ENCODE measurements at regions not wholly inside any gene's neighbourhood (a gene's known extent, or its start where the extent isn't known, plus 50 kb on each side); places are given as distances from the start of the nearest gene placed in this dataset.
A peak's percentile ranks its signal among the peaks of the same experiment; 100 is the strongest.
"Not testable (repeated sequence)": the region's sequence is repeated elsewhere in the genome, so short reads cannot be mapped to it uniquely, and the experiment has no call there.

- no peak for TF ChIP-seq CTCF (IDR thresholded peaks at IDR 0.05)
- Mint-ChIP-seq H3K4me3 (ENCODE audit: unreplicated experiment) (no peak overlapping the region), H3K36me3 (ENCODE audit: unreplicated experiment) (no peaks in the 10 kb centered on the region)
Measured at GRCh38 chr3:3984053-3984452, 184.8 kb downstream of the LRRN1 start.

GRCh38 chr3:3991598-3991997 lies 192.4 kb downstream of the LRRN1 start:
- Mint-ChIP-seq H3K27ac (ENCODE audit: unreplicated experiment) (no peak overlapping the region), H3K9me3 (ENCODE audit: unreplicated experiment) (peaks cover 16% of the 10 kb centered on the region), H3K4me1 (ENCODE audit: unreplicated experiment) (no peaks in the 10 kb centered on the region), H3K4me3 (ENCODE audit: unreplicated experiment) (no peak overlapping the region), H3K27me3 (ENCODE audit: unreplicated experiment) (no peaks in the 10 kb centered on the region), H3K36me3 (ENCODE audit: unreplicated experiment) (no peaks in the 10 kb centered on the region)
- TF ChIP-seq CTCF (IDR thresholded peaks at IDR 0.05): no peak
- no peak for DNase-seq (ENCODE audit: extremely low spot score, unreplicated experiment)

More at GRCh38 chr3:3984053-3984452, 184.8 kb downstream of the LRRN1 start:
- H3K27me3 Mint-ChIP-seq (ENCODE audit: unreplicated experiment): no peaks in the 10 kb centered on the region
- H3K4me1 Mint-ChIP-seq (ENCODE audit: unreplicated experiment): no peaks in the 10 kb centered on the region
- H3K9me3 Mint-ChIP-seq (ENCODE audit: unreplicated experiment): peaks cover 5% of the 10 kb centered on the region
- no peak overlapping the region for H3K27ac Mint-ChIP-seq (ENCODE audit: unreplicated experiment)
- no peak for DNase-seq (ENCODE audit: extremely low spot score, unreplicated experiment)

GRCh38 chr3:3992312-3992874 lies 193.2 kb downstream of the LRRN1 start:
- no peaks in the 10 kb centered on the region for H3K4me1 Mint-ChIP-seq (ENCODE audit: unreplicated experiment)
- no peaks in the 10 kb centered on the region for H3K36me3 Mint-ChIP-seq (ENCODE audit: unreplicated experiment)
- H3K27me3 Mint-ChIP-seq (ENCODE audit: unreplicated experiment): no peaks in the 10 kb centered on the region
- H3K4me3 Mint-ChIP-seq (ENCODE audit: unreplicated experiment): no peak overlapping the region
- peaks cover 22% of the 10 kb centered on the region for H3K9me3 Mint-ChIP-seq (ENCODE audit: unreplicated experiment)
- TF ChIP-seq CTCF (IDR thresholded peaks at IDR 0.05): no peak
- no peak for DNase-seq (ENCODE audit: extremely low spot score, unreplicated experiment)
- no peak overlapping the region for H3K27ac Mint-ChIP-seq (ENCODE audit: unreplicated experiment)

GRCh38 chr3:3998140-3998922 lies 199.1 kb downstream of the LRRN1 start:
- Mint-ChIP-seq H3K27me3 (ENCODE audit: unreplicated experiment) (no peaks in the 10 kb centered on the region), H3K27ac (ENCODE audit: unreplicated experiment) (no peak overlapping the region), H3K4me3 (ENCODE audit: unreplicated experiment) (no peak overlapping the region), H3K4me1 (ENCODE audit: unreplicated experiment) (no peaks in the 10 kb centered on the region), H3K9me3 (ENCODE audit: unreplicated experiment) (peaks cover 22% of the 10 kb centered on the region), H3K36me3 (ENCODE audit: unreplicated experiment) (no peaks in the 10 kb centered on the region)
- DNase-seq (ENCODE audit: extremely low spot score, unreplicated experiment): no peak
- TF ChIP-seq CTCF (IDR thresholded peaks at IDR 0.05): peak; percentile 58

GRCh38 chr3:3999340-3999739 lies 200.1 kb downstream of the LRRN1 start:
- not testable (repeated sequence) for H3K27ac Mint-ChIP-seq (ENCODE audit: unreplicated experiment); H3K4me3 Mint-ChIP-seq (ENCODE audit: unreplicated experiment); H3K27me3 Mint-ChIP-seq (ENCODE audit: unreplicated experiment); DNase-seq (ENCODE audit: extremely low spot score, unreplicated experiment); H3K36me3 Mint-ChIP-seq (ENCODE audit: unreplicated experiment); H3K4me1 Mint-ChIP-seq (ENCODE audit: unreplicated experiment)
- peaks cover 22% of the 10 kb centered on the region for H3K9me3 Mint-ChIP-seq (ENCODE audit: unreplicated experiment)
